H7 (cell line): ENCODE measurements at regions not wholly inside any gene's neighbourhood (a gene's known extent, or its start where the extent isn't known, plus 50 kb on each side); places are given as distances from the start of the nearest gene placed in this dataset.

Source experiments
- DNase-seq: peaks from one replicate; pipeline ENCODE4 v3.0.0; 2012
- H3K27me3 ChIP-seq: 2 replicates; pipeline ENCODE4 v1.6.0; 2011; ENCODE audit warnings: mild to moderate bottlenecking, low read length; ENCODE audit not compliant: control insufficient read depth, insufficient read depth
- H3K36me3 ChIP-seq: replicated peaks from 2 replicates; pipeline ENCODE4 v1.5.1; 2011; ENCODE audit warnings: low read length; ENCODE audit not compliant: control insufficient read depth, insufficient read depth
- H3K4me3 ChIP-seq: 2 replicates; pipeline ENCODE4 v1.5.1; 2011; ENCODE audit warnings: low read depth, mild to moderate bottlenecking, control low read depth, low read length, moderate library complexity; ENCODE audit not compliant: insufficient read depth

GRCh38 chr9:18014556-18014955 is 435.7 kb downstream of the SH3GL2 start:
- no peak for DNase-seq

DNA sequence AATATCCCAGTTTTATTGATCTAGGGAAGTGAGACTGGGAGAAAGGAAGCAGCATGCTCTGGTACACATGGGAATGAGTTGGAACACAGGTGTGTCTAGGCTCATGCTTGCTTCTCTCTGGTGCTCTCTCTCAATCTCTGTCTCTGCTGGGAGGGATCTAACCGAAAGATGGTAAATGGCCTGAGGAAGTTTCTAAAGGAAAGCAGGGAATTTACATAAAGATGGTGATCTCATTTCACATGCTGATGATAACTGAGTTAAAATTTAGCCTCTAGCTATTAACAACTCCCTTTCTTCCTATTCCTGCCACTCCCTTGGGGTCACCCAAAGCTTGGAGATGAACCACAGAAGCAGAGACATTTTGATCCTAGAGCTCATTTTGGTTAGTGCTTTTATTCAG is 436.2 kb downstream of the SH3GL2 start:
- H3K4me3 ChIP-seq = no peak overlapping the region
- no peak for DNase-seq
- no peaks in the 10 kb centered on the region for H3K36me3 ChIP-seq
- no peaks in the 10 kb centered on the region for H3K27me3 ChIP-seq

More at GRCh38 chr9:18014556-18014955, 435.7 kb downstream of the SH3GL2 start:
- Histone ChIP-seq H3K27me3 (no peaks in the 10 kb centered on the region), H3K4me3 (no peak overlapping the region), H3K36me3 (no peaks in the 10 kb centered on the region)

DNA sequence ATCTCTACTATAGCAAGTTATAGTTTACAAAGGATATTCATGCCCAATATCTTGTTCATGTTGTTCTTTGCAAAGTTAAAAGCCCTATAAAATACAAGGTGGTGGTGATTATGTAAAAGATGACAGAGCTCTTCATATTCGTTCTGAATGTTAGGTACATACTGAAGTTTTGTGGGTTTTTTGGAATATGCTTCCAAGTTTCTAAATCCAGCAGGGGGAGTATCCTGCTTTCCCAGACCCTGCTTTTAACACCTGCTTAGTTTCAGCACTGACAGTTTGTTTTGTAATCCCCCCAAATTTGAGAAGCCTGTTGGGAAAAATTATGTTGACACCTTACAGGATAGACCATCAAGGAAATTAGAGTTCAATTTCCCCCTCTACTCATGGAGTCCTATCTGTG is 438.3 kb downstream of the SH3GL2 start:
- Histone ChIP-seq H3K36me3 (no peaks in the 10 kb centered on the region), H3K4me3 (no peak overlapping the region), H3K27me3 (no peaks in the 10 kb centered on the region)
- no peak for DNase-seq

- Histone ChIP-seq H3K27me3 (no peaks in the 10 kb centered on the region), H3K36me3 (no peaks in the 10 kb centered on the region), H3K4me3 (no peak overlapping the region)
- DNase-seq = no peak
Measured at GRCh38 chr9:18018221-18018620, 439.4 kb downstream of the SH3GL2 start.

DNA sequence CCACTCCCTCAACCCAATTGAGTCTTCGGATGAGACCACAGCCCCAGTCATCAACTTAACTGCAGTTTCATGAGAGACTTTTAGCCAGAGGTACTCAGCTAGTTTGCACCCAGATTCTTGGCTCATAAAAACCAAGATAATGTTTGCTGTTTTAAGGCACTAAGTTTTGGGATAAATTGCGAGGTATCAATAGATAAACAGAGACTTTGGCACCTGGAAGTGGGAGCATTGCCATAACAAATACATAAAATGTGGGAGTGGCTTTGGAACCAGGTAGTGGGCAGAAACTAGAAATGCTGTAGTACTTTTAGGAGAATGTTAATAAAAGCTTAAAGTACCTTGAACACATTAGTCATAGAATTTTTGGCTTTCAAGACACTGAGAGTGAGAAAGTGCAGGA is 439.8 kb downstream of the SH3GL2 start:
- Histone ChIP-seq H3K27me3 (no peaks in the 10 kb centered on the region), H3K36me3 (no peaks in the 10 kb centered on the region), H3K4me3 (no peak overlapping the region)
- DNase-seq = no peak

DNA sequence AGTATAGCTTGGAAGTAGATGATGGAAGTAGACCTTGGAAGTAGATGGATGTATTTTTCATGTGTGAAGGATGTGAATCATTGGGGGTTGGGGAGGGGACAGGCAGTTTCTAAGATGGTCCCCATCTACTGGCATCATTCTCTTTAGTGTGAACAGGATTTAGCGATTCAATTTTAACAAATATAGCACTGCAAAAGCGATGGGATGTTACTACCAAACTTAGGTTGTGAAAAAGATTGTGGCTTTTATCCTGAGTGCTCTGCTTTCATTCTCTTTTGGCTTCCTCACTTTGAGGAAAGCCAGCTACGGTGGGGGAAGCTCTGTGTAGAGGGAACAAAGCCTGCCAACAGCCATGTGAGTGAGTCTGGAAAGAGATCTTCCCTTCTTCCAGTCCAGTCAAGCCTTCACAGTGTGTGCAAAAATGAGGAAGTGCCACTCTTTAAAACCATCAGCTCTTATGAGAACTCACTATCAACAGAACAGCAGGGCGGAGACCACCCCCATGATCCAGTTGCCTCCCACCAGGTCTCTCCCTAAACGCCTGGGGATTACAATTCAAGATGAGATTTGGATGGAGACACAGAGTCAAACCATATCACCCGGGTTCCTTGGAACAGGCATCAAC is 441.4 kb downstream of the SH3GL2 start:
- no peak overlapping the region for H3K4me3 ChIP-seq
- H3K36me3 ChIP-seq = no peaks in the 10 kb centered on the region
- no peak for DNase-seq
- H3K27me3 ChIP-seq = no peaks in the 10 kb centered on the region

DNA sequence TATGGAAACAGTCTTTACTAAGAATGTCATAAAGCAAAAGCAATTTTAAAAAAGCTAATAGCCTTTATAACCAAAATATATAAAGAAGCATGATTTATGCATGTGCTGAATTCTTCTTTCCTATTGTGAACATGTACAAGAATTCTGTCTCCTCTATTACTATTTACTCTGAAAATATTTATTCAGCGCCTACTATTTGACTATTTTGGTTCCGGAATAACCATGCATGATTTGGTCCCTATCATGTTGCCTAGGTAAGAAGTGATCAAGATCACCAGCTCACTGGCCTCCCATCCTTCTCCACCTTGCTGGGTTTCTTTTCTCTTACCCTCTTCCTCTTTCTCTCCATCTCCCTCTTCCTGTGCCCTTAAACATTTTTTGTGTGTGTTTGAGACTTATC is 443.8 kb downstream of the SH3GL2 start:
- DNase-seq = no peak
- H3K36me3 ChIP-seq = no peaks in the 10 kb centered on the region
- H3K27me3 ChIP-seq = no peaks in the 10 kb centered on the region
- H3K4me3 ChIP-seq = no peak overlapping the region

GRCh38 chr9:18023332-18023731 is 444.5 kb downstream of the SH3GL2 start:
- no peak for DNase-seq
- H3K4me3 ChIP-seq = no peak overlapping the region
- H3K27me3 ChIP-seq = no peaks in the 10 kb centered on the region
- H3K36me3 ChIP-seq = no peaks in the 10 kb centered on the region

- DNase-seq = no peak
- Histone ChIP-seq H3K27me3 (no peaks in the 10 kb centered on the region; the same call in 1 of the 2 replicates), H3K4me3 (no peak overlapping the region), H3K36me3 (no peaks in the 10 kb centered on the region)
Measured at GRCh38 chr9:18032636-18033035, 441.3 kb upstream of the ADAMTSL1 start.

DNA sequence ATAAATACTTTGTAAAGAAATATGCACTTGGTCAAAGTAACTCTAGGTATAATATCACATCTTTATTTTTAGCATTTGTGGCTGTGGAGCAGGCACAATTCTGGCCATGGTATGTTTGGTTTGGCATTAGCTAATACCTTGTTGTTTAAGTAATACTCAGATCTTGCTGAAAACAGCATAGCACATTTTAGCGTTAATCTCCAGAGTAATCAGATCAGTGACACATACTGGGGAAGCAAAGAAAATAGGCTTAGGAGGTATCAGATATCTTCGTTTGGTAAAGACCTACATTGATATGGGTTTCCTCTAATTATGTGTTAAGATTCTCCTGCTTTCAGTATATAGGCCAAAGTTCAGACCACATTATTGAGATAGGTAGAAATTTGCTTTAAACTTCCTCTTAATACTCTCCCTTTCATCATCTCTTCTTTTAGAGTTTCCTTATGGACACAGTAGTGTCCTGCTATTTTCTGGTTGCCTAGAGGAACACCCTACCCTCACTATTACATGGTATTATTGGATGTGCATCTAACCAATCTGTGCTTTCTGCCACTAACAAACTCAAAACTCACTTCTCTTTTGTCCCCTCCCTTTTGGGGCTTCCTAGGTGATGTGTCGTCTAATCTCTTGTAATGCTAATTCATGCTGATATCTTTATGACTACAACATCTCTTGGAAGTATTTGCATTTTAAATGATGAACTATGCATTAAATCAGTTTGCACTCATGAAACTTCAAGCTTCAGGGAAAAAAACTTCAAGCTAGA is 437.3 kb upstream of the ADAMTSL1 start:
- Histone ChIP-seq H3K36me3 (no peaks in the 10 kb centered on the region), H3K27me3 (no peaks in the 10 kb centered on the region; the same call in 1 of the 2 replicates), H3K4me3 (no peak overlapping the region)
- no peak for DNase-seq

DNA sequence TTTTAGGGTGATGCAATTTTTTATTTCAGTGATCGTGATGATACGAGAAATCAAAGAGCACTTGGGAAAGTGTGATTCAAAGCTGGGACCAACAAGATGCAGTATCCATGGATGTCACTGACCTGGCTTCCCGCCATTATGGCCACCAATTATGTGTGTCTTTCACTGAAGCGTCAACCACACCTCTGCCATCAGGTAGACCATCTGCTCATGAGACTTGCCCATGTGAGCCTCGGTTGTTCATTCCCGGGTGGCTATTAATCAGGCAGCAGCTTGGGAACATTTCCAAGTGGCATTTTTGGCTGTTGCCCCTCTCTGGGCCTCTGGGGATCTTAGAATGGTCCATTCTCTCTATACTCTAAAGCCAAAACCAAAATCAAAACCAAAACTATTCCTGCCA is 436.0 kb upstream of the ADAMTSL1 start:
- DNase-seq = no peak
- H3K4me3 ChIP-seq = no peak overlapping the region
- H3K27me3 ChIP-seq = no peaks in the 10 kb centered on the region
- no peaks in the 10 kb centered on the region for H3K36me3 ChIP-seq

- Histone ChIP-seq H3K27me3 (no peaks in the 10 kb centered on the region), H3K36me3 (no peaks in the 10 kb centered on the region), H3K4me3 (no peak overlapping the region)
- no peak for DNase-seq
Measured at GRCh38 chr9:18040327-18040726, 433.6 kb upstream of the ADAMTSL1 start.

DNA sequence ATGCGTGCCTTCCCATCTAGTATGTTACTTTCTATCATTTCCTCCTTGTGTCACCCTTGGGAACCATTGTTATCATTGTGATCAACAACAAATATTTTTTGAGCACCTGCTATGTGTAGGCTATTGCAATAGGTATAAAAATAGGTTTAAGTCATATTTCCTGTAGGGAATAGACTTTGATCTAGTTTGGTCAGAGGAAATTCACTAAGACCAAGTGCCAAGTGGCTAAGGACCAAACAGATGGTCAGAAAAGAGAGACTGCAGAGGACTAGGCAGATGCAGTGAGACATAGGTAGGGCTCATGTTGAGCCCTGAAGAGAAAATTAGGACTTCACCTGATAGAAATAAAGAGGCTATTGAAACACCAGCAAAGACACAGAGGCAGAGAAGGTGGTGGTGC is 430.0 kb upstream of the ADAMTSL1 start:
- H3K36me3 ChIP-seq = no peaks in the 10 kb centered on the region
- no peaks in the 10 kb centered on the region for H3K27me3 ChIP-seq
- no peak overlapping the region for H3K4me3 ChIP-seq
- DNase-seq = no peak

DNA sequence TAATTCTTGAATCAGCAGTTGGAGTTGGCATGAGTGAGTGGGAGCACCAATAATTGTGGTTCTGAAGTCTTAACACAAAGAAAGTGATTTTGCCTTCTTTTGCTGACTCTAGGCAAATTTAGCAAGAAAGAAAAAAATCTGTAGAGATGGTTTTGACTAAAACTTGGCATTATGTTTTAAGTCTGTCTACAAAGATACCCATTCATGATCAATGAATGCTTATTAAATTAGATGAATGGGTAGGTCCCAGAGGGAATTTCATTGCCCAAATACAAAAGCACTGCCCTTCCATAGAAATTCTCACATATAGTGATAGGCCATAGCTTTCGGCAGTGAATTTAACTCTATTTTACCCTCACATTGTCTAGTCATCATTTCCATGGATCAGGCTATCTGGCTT is 428.6 kb upstream of the ADAMTSL1 start:
- H3K36me3 ChIP-seq = no peaks in the 10 kb centered on the region
- no peak overlapping the region for H3K4me3 ChIP-seq
- no peaks in the 10 kb centered on the region for H3K27me3 ChIP-seq
- no peak for DNase-seq

- Histone ChIP-seq H3K4me3 (no peak overlapping the region), H3K27me3 (no peaks in the 10 kb centered on the region)
- DNase-seq = no peak
Measured at GRCh38 chr9:18046068-18046467, 427.9 kb upstream of the ADAMTSL1 start.

More at GRCh38 chr9:18046068-18046467, 427.9 kb upstream of the ADAMTSL1 start:
- H3K36me3 ChIP-seq = no peaks in the 10 kb centered on the region
